ENCODE measurements at regions not wholly inside any gene's neighbourhood (a gene's known extent, or its start where the extent isn't known, plus 50 kb on each side); places are given as distances from the start of the nearest gene placed in this dataset.

DNA sequence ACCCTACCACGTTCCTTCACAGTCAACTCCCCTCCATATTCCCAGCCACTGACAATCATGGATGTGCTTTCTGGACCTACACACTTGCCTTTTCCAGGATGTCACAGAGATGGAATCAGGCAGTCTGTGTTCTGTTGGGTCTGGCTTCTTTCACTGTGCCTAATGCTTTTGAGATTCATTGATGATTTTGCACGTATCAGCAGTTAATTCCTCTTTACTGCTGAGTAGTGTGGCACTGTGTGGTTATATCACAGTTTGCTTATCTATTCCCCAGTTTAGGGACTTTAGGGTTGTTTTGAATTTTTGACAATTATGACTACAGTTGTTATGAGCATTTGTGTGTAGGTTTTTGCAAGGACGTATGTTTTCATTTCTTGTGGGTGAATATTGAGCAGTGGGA, 191.7 kb downstream of the ACKR3 start (continued):
- TF ChIP-seq TAF7 (optimal IDR thresholded peaks at IDR 0.05; ENCODE audit: borderline replicate concordance, low read depth, low read length) (no peak), BACH1 (IDR thresholded peaks at IDR 0.05; ENCODE audit: low read length) (no peak), SAP30 (IDR thresholded peaks at IDR 0.05; ENCODE audit: insufficient read depth, insufficient replicate concordance, low read length) (no peak), SIN3A (conservative IDR thresholded peaks at IDR 0.05 in 1 of 2, IDR thresholded peaks at IDR 0.05 in 1 of 2; ENCODE audit: low read depth in 1 of 2, low read length in 2 of 2) (no peak)
- TF ChIP-seq, protein P1, sequence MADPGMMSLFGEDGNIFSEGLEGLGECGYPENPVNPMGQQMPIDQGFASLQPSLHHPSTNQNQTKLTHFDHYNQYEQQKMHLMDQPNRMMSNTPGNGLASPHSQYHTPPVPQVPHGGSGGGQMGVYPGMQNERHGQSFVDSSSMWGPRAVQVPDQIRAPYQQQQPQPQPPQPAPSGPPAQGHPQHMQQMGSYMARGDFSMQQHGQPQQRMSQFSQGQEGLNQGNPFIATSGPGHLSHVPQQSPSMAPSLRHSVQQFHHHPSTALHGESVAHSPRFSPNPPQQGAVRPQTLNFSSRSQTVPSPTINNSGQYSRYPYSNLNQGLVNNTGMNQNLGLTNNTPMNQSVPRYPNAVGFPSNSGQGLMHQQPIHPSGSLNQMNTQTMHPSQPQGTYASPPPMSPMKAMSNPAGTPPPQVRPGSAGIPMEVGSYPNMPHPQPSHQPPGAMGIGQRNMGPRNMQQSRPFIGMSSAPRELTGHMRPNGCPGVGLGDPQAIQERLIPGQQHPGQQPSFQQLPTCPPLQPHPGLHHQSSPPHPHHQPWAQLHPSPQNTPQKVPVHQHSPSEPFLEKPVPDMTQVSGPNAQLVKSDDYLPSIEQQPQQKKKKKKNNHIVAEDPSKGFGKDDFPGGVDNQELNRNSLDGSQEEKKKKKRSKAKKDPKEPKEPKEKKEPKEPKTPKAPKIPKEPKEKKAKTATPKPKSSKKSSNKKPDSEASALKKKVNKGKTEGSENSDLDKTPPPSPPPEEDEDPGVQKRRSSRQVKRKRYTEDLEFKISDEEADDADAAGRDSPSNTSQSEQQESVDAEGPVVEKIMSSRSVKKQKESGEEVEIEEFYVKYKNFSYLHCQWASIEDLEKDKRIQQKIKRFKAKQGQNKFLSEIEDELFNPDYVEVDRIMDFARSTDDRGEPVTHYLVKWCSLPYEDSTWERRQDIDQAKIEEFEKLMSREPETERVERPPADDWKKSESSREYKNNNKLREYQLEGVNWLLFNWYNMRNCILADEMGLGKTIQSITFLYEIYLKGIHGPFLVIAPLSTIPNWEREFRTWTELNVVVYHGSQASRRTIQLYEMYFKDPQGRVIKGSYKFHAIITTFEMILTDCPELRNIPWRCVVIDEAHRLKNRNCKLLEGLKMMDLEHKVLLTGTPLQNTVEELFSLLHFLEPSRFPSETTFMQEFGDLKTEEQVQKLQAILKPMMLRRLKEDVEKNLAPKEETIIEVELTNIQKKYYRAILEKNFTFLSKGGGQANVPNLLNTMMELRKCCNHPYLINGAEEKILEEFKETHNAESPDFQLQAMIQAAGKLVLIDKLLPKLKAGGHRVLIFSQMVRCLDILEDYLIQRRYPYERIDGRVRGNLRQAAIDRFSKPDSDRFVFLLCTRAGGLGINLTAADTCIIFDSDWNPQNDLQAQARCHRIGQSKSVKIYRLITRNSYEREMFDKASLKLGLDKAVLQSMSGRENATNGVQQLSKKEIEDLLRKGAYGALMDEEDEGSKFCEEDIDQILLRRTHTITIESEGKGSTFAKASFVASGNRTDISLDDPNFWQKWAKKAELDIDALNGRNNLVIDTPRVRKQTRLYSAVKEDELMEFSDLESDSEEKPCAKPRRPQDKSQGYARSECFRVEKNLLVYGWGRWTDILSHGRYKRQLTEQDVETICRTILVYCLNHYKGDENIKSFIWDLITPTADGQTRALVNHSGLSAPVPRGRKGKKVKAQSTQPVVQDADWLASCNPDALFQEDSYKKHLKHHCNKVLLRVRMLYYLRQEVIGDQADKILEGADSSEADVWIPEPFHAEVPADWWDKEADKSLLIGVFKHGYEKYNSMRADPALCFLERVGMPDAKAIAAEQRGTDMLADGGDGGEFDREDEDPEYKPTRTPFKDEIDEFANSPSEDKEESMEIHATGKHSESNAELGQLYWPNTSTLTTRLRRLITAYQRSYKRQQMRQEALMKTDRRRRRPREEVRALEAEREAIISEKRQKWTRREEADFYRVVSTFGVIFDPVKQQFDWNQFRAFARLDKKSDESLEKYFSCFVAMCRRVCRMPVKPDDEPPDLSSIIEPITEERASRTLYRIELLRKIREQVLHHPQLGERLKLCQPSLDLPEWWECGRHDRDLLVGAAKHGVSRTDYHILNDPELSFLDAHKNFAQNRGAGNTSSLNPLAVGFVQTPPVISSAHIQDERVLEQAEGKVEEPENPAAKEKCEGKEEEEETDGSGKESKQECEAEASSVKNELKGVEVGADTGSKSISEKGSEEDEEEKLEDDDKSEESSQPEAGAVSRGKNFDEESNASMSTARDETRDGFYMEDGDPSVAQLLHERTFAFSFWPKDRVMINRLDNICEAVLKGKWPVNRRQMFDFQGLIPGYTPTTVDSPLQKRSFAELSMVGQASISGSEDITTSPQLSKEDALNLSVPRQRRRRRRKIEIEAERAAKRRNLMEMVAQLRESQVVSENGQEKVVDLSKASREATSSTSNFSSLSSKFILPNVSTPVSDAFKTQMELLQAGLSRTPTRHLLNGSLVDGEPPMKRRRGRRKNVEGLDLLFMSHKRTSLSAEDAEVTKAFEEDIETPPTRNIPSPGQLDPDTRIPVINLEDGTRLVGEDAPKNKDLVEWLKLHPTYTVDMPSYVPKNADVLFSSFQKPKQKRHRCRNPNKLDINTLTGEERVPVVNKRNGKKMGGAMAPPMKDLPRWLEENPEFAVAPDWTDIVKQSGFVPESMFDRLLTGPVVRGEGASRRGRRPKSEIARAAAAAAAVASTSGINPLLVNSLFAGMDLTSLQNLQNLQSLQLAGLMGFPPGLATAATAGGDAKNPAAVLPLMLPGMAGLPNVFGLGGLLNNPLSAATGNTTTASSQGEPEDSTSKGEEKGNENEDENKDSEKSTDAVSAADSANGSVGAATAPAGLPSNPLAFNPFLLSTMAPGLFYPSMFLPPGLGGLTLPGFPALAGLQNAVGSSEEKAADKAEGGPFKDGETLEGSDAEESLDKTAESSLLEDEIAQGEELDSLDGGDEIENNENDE (IDR thresholded peaks at IDR 0.05; ENCODE audit: insufficient replicate concordance, low read length): no peak

Measured in H1 (cell line).